ENCODE measurements at regions not wholly inside any gene's neighbourhood (a gene's known extent, or its start where the extent isn't known, plus 50 kb on each side); places are given as distances from the start of the nearest gene placed in this dataset.

GRCh38 chr9:85884256-85884655, 56.7 kb upstream of the NAA35 start:
- in situ Hi-C loops (cut with MboI; ENCODE audit: low sequenced_read_pairs, unreplicated experiment) = no loop called here
- TF ChIP-seq CTCF (IDR thresholded peaks at IDR 0.05; ENCODE audit: borderline replicate concordance, control extremely low read depth, extremely low read depth, insufficient read depth, missing control alignments) = no peak
- no peak for DNase-seq (ENCODE audit: low spot score)

GRCh38 chr9:85890962-85891361, 50.0 kb upstream of the NAA35 start:
- in situ Hi-C loops (cut with MboI; ENCODE audit: low sequenced_read_pairs, unreplicated experiment) = no loop called here
- DNase-seq (ENCODE audit: low spot score) = no peak
- no peak for TF ChIP-seq CTCF (IDR thresholded peaks at IDR 0.05; ENCODE audit: borderline replicate concordance, control extremely low read depth, extremely low read depth, insufficient read depth, missing control alignments)
